ENCODE measurements at regions not wholly inside any gene's neighbourhood (a gene's known extent, or its start where the extent isn't known, plus 50 kb on each side); places are given as distances from the start of the nearest gene placed in this dataset.
A peak's percentile ranks its signal among the peaks of the same experiment; 100 is the strongest.

DNA sequence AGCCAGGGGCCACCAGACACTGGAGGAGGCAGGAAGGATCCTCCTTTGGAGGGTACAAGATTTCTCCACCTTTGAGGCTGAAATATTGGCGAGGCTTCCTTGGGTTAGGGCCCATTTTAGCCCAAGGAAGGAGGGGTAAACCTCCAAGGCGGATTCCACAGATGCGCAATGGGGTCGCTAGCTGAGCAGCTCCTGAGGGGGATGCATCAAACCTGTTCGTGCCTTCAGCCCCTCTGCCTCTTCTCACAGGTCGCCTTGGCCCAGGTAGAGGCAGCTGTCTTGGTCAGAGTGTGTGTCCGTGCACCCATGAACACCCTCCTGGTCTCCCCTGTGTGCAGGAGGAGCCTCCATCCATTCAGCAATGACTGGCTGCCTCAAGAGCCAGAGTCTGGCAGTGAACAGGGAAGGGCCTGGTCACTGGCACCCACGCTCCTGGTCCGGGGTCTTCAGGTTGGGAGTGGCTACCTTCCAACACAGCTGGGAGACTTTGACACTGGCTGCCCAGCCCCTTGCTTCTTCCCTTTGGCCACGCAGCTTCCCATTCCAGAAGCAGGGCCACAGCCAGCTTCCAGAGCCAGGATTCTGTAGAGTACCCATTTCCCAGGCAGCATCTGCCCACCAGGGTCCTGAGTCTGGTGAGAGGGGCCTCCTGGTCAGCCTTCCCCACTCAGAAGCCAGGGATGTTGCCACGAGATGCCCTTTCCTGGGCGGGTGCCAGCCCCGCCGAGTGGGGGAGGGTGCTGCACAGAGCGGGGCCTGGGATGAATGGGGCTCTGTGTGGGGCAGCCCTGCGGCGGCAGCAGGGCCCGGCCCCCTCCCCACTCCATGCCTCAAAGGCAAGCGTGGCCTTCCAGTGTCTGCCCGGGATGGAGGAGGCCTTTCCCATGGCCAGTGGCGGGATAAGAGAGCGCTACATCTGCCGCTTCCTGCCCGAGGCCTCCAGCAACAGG is 95.8 kb upstream of the GPC1 start:
- Histone ChIP-seq H3K36me3 (no peaks in the 10 kb centered on the region), H3K9me3 (peaks cover 0 to 7% (median under 1%) of the 10 kb centered on the region in 4 donors), H3K4me3 (no peak overlapping the region), H3K4me1 (no peaks in the 10 kb centered on the region), H3K27ac (replicated peaks in 1 of 4) (peak overlapping the region in 2 of 4 donors; percentile 15 to 30), H3K27me3 (peaks cover 0 to 27% (median 0%) of the 10 kb centered on the region in 4 donors)
- no peak for DNase-seq (ENCODE audit: extremely low spot score)
- intact Hi-C loops (cut with DNase I): no loop called here
- TF ChIP-seq EP300 (IDR thresholded peaks at IDR 0.05) (no peak), POLR2AphosphoS5 (IDR thresholded peaks at IDR 0.05) (no peak), POLR2A (IDR thresholded peaks at IDR 0.05; ENCODE audit: low read depth) (no peak)
- WGBS: 76% methylated on average over 21 of the region's 24 CpGs

- Histone ChIP-seq H3K9me3 (peaks cover 0 to 14% (median 4%) of the 10 kb centered on the region in 4 donors), H3K27me3 (peaks cover 0 to 27% (median 0%) of the 10 kb centered on the region in 4 donors), H3K4me1 (no peaks in the 10 kb centered on the region), H3K36me3 (no peaks in the 10 kb centered on the region), H3K4me3 (no peak overlapping the region), H3K27ac (replicated peaks in 1 of 4) (peak overlapping the region in 2 of 4 donors; percentile 15 to 30)
- intact Hi-C loops (cut with DNase I): no loop called here
- no peak for DNase-seq (ENCODE audit: extremely low spot score)
- no peak for TF ChIP-seq POLR2A (IDR thresholded peaks at IDR 0.05; ENCODE audit: low read depth)
- TF ChIP-seq, protein P1, sequence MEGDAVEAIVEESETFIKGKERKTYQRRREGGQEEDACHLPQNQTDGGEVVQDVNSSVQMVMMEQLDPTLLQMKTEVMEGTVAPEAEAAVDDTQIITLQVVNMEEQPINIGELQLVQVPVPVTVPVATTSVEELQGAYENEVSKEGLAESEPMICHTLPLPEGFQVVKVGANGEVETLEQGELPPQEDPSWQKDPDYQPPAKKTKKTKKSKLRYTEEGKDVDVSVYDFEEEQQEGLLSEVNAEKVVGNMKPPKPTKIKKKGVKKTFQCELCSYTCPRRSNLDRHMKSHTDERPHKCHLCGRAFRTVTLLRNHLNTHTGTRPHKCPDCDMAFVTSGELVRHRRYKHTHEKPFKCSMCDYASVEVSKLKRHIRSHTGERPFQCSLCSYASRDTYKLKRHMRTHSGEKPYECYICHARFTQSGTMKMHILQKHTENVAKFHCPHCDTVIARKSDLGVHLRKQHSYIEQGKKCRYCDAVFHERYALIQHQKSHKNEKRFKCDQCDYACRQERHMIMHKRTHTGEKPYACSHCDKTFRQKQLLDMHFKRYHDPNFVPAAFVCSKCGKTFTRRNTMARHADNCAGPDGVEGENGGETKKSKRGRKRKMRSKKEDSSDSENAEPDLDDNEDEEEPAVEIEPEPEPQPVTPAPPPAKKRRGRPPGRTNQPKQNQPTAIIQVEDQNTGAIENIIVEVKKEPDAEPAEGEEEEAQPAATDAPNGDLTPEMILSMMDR (IDR thresholded peaks at IDR 0.05): no peak
- 89% methylated on average over 13 of the region's 14 CpGs for WGBS
Observed at GRCh38 chr2:240340361-240340761, 95.1 kb upstream of the GPC1 start.

GRCh38 chr2:240341064-240341463 is 94.4 kb upstream of the GPC1 start:
- TF ChIP-seq POLR2AphosphoS5 (IDR thresholded peaks at IDR 0.05) (no peak), EP300 (IDR thresholded peaks at IDR 0.05) (no peak), POLR2A (IDR thresholded peaks at IDR 0.05; ENCODE audit: low read depth) (no peak)
- TF ChIP-seq, protein P1 (IDR thresholded peaks at IDR 0.05): no peak
- no peak overlapping the region for H3K4me3 ChIP-seq
- intact Hi-C loops (cut with DNase I): no loop called here

GRCh38 chr2:240343548-240343947 is 91.9 kb upstream of the GPC1 start:
- peaks cover 0 to 21% (median 8%) of the 10 kb centered on the region in 4 donors for H3K9me3 ChIP-seq
- H3K36me3 ChIP-seq: no peaks in the 10 kb centered on the region
- no peak for DNase-seq (ENCODE audit: extremely low spot score)
- H3K4me1 ChIP-seq: no peaks in the 10 kb centered on the region
- H3K27me3 ChIP-seq: peaks cover 0 to 26% (median 0%) of the 10 kb centered on the region in 4 donors
- WGBS: 67% methylated on average over 1 of the region's 1 CpG
- H3K27ac ChIP-seq (replicated peaks in 1 of 4): no peak overlapping the region
- intact Hi-C loops (cut with DNase I): no loop called here
- TF ChIP-seq, protein P1 (IDR thresholded peaks at IDR 0.05): no peak
- TF ChIP-seq EP300 (IDR thresholded peaks at IDR 0.05) (no peak), POLR2AphosphoS5 (IDR thresholded peaks at IDR 0.05) (no peak), POLR2A (IDR thresholded peaks at IDR 0.05; ENCODE audit: low read depth) (no peak)
- no peak overlapping the region for H3K4me3 ChIP-seq

More at GRCh38 chr2:240341064-240341463, 94.4 kb upstream of the GPC1 start:
- Histone ChIP-seq H3K27me3 (peaks cover 0 to 27% (median 0%) of the 10 kb centered on the region in 4 donors), H3K36me3 (no peaks in the 10 kb centered on the region), H3K4me1 (no peaks in the 10 kb centered on the region), H3K27ac (replicated peaks in 1 of 4) (no peak overlapping the region), H3K9me3 (peaks cover 0 to 21% (median 8%) of the 10 kb centered on the region in 4 donors)
- no peak for DNase-seq (ENCODE audit: extremely low spot score)
- WGBS: 73% methylated on average over 5 of the region's 9 CpGs

DNA sequence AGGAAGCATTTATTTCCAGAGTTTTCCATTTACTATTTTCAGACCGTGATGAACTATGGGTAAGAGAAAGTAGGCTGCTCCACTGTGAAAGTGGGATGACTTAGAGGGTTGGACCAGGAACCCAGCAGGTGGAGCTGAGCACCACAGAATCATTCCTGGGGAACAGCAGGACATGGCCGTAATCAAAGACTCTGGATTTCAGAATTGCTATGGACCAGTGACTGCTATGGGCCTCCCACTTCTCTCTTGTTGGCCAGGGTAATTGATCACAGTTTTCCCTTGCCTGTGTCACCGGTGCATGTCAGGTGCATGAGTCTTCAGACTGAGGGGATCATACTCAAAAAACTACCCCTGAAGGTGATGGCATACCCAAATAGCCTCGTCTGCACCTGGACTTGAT is 90.6 kb upstream of the GPC1 start:
- no peaks in the 10 kb centered on the region for H3K36me3 ChIP-seq
- peaks cover 0 to 21% (median 8%) of the 10 kb centered on the region in 4 donors for H3K9me3 ChIP-seq
- no peak overlapping the region for H3K4me3 ChIP-seq
- TF ChIP-seq POLR2AphosphoS5 (IDR thresholded peaks at IDR 0.05): no peak
- TF ChIP-seq, protein P1 (IDR thresholded peaks at IDR 0.05): no peak
- TF ChIP-seq EP300 (IDR thresholded peaks at IDR 0.05): no peak
- no peak for TF ChIP-seq POLR2A (IDR thresholded peaks at IDR 0.05; ENCODE audit: low read depth)
- no peak for DNase-seq (ENCODE audit: extremely low spot score)
- intact Hi-C loops (cut with DNase I): no loop called here
- 93% methylated on average over 4 of the region's 4 CpGs for WGBS
- H3K4me1 ChIP-seq: no peaks in the 10 kb centered on the region
- peaks cover 0 to 29% (median 0%) of the 10 kb centered on the region in 4 donors for H3K27me3 ChIP-seq
- H3K27ac ChIP-seq (replicated peaks in 1 of 4): no peak overlapping the region
